ENCODE measurements at regions not wholly inside any gene's neighbourhood (a gene's known extent, or its start where the extent isn't known, plus 50 kb on each side); places are given as distances from the start of the nearest gene placed in this dataset.

- TF ChIP-seq POLR2AphosphoS5 (IDR thresholded peaks at IDR 0.05; ENCODE audit: low read depth, low read length) (no peak), SIN3A (IDR thresholded peaks at IDR 0.05; ENCODE audit: borderline replicate concordance, insufficient read depth, low read length) (no peak), REST (IDR thresholded peaks at IDR 0.05; ENCODE audit: insufficient read depth in 1 of 2, low read depth in 2 of 2, low read length in 2 of 2) (no peak), TAF1 (IDR thresholded peaks at IDR 0.05; ENCODE audit: borderline replicate concordance, insufficient read depth, low read length) (no peak)
These were observed 308.5 kb upstream of the TMTC4 start for GRCh38 chr13:100983111-100983510.

All from PFSK-1 (cell line).